ENCODE measurements at regions not wholly inside any gene's neighbourhood (a gene's known extent, or its start where the extent isn't known, plus 50 kb on each side); places are given as distances from the start of the nearest gene placed in this dataset.

DNA sequence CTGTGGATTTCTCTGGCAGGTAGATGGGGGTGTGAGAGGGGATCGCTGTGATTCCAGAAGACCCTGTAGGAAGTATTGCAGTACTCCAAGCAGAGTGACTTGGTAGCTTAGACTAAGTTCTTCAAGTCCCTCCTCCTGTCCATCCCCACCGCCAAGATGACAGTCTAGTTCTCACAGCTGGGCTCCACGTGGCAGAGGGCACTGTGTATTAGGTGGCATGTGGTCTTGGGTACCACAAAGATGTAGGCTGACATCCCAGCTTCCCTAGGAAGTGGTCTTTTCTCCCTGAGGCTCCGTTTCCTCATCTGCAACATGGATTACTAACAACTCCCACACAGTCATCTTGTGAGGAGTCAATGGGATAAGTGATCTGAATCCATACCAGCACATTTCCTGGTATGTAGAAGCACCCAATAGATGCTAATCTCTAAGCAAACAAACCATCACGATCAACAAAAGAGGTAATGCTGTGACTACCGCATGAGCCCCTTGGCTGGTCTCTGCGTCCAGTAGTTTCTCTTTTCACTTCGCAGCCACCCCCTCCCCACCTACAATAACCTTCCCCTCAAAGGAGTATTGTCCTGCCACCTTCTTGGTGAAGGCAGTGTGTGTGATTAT is 349.1 kb upstream of the EEF2KMT start:
- DNase-seq: no peak

DNA sequence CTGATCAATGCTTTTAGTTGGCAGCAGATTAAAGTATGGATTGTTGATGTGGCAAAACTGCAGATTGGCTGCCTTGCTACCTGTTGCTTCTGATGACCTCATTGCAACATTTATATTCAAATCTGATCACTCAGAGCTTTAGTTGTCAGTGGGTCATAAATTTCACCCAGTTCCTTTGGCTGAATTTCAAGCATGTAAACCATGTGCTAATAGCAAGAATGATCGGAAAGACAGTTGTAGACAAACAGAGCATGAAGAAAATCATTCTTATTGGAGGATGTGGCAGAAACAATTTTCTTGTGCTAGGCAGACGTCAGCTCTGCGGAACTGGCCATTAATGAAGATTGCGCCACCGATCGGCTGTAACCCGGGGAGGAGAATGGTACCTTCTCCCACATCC is 346.6 kb upstream of the EEF2KMT start:
- DNase-seq: no peak

GRCh38 chr16:5442986-5443385 is 345.4 kb upstream of the EEF2KMT start:
- no peak for DNase-seq

GRCh38 chr16:5442054-5442453 is 344.5 kb upstream of the EEF2KMT start:
- DNase-seq: no peak

GRCh38 chr16:5438591-5438990 is 341.0 kb upstream of the EEF2KMT start:
- DNase-seq: no peak

DNA sequence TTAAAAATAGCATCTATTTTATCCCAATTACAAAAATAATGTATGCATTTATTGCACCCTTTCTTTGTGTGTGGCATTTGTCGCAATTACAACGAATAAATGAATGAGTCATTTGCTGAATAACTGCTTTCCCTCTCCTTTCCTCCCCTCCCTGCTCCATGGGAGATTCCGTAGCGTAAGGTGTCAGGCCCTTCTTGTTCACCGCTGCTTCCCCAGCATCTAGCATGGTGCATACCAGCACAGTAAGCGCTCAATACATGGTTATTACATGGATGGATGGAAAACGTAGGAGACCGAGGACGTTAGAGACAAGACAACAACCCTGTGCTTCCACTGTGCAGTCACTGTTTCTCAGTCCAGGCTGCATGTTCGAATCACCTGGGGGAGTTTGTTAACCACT is 336.0 kb upstream of the EEF2KMT start:
- no peak for DNase-seq

DNA sequence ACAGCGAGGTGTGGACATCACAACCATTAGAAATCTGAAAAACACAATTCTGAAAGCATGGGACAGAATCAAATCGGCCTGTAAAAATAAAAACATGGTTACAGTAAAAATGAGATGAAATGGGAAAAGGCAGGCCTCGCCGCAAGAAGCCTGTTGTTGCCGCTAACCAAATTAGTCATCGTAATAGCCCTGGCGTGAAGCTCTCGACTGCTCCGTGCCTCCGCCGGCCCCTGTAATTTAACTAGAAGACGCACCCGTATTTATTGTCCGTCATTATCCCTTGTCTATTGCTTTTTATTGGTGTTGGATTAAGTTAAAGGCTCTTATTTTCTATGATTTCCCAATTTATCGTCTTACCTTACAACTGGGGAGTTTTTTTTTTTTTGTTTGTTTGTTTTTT is 334.6 kb upstream of the EEF2KMT start:
- DNase-seq: peak; percentile 80

GRCh38 chr16:5430598-5430997 is 333.0 kb upstream of the EEF2KMT start:
- DNase-seq: no peak

DNA sequence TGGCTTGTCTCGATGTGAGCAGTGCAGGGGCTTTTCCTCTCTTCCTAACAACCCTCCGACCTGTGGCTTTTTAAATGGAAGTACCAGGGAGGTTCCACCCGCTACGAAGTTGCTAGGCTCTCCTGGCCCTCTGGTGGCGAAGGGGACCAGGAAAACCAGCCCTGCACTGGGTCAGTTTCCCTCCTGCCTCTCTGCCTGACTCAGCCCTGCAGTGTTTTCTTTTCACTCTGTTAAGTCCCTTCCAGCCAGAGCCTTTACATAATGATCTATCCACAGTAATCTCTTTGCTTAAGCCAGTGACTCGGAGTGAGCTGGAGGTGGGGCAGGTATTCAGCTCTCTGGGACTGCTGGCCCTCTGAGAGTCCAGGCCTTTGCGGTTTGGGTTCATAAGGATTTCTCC is 331.3 kb upstream of the EEF2KMT start:
- DNase-seq: no peak

- DNase-seq: no peak
Measured at GRCh38 chr16:5427571-5427970, 330.0 kb upstream of the EEF2KMT start.

DNA sequence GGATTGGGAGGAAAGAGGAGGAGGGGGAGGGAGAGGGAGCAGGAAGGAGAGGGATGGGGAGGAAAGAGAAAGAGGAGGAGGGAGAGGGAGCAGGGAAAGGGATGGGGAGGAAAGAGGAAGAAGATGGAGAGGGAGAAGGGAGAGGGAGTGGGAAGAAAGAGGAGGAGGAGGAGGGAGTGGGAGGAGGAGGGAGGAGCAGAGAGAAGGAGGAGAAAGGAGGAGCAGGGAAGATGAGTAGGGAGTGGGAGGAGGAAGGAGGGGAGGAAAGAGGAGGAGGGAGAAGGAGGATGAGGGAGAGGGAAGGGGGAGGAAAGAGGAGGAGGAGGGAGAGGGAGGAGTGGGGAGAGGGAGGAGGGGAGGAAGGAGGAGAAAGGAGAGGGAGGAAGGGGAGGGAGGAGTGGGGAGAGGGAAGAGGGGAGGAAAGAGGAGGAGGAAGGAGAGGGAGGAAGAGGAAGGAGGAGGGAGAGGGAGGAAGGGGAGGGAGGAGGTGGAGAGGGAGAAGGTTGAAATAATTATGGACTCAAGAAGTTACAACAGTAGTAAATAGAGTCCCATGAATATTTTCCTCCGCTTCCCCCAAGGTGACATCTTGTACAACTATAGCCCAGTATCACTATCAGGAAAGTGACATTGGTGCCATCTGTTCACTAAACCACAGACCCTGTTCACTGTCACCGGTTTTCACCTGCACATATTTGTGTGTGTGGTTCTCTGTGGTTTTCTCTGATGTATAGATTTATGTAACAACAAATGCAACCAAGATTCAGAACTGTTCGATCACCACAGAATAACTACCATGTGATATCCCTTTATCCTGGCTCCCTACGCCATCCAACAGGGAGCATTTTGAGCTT is 325.3 kb upstream of the EEF2KMT start:
- no peak for DNase-seq

DNA sequence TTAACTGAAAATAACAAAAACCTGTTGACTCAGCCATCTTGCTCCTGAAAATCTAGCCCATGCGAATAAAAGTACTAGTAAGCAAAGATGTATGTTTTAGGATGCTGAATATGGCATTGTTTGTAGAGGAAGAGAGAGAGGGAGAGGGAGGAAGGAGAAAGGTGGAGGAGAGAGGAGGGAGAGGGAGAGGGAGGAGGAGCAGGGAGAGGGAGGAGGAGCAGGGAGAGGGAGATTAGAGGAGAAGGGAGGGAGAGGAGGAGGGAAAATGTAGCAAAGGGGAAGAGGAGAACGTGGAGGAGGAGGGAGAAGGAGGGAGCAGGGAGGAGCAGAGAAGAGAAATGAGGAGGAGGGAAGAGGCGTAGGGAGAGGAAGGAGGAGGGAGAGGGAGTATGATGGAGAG is 324.5 kb upstream of the EEF2KMT start:
- DNase-seq: no peak

DNA sequence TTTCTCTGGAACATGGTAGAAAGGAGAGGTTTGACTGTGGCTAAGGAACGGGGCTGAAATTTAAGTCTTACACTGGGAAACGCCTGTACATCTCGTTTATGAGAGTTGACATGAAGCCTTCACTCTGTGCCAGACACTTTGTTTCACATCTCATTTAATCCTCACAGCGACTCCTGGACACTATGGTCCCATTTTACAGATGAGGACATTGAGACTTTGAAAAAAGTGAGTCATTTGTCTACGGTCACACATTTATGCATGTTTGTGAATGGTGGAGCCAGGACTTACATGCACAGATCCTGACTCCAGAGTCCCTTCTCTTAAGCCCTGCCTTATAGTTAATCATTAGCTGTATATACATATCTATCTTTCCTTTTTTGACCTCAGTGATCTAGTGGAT is 318.4 kb upstream of the EEF2KMT start:
- DNase-seq: no peak

DNA sequence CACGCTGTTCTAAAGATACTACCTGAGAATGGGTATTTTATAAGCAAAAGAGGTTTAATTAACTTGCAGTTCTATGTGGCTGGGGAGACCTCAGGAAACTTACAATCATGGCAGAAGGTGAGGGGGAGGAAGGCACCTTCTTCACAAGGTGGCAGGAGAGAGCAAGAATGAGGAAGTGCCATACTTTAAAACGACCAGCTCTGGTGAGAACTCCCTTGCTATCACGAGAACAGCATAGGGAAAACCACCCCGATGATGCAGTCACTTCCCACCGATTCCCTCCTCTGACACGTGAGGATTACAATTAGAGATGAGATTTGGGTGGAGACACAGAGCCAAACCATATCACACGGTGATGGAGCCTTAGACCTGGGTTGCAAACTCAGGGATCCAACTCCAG is 317.5 kb upstream of the EEF2KMT start:
- DNase-seq: no peak

DNA sequence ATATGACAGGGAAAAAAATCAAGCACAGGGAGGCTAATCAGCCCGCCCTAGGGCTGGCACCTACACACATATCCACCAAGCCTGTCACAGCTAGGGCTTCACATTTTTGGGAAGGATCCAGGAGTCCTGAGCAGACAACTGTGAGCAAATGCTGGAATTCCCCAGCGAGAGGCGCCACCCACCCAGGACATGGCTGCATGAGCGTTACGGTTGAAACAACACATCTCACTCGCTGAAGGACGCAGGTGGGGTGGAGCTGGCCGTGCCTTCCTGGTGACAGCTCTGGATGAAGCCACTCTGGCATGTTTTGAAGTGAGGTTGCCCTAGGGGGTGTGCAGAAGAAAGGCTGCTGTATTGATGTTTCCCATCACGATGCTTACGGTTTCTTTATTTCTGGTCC is 315.1 kb upstream of the EEF2KMT start:
- DNase-seq: no peak

GRCh38 chr16:5398203-5398602 is 300.6 kb upstream of the EEF2KMT start:
- no peak for DNase-seq

- no peak for DNase-seq
Measured at GRCh38 chr16:5396880-5397279, 299.3 kb upstream of the EEF2KMT start.

GRCh38 chr16:5393070-5393469 is 295.5 kb upstream of the EEF2KMT start:
- no peak for DNase-seq

DNA sequence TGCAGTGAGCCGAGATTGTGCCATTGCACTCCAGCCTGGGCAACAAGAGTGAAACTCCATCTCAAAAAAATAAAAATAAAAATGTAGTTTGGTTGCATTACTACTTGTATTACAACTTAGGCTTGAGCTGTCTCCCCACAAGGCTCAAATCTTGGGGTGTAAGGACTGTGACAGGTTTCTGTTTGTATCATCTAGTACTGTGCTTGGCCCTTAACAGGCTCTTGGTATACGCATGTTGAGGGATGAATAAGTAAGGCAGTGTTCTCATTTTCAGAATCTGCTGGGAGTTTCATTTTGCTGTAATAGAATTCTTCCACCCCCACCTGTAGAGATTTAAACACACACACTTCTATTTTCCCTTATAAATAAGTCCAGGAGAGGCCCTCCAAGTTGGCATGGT is 289.4 kb upstream of the EEF2KMT start:
- no peak for DNase-seq

DNA sequence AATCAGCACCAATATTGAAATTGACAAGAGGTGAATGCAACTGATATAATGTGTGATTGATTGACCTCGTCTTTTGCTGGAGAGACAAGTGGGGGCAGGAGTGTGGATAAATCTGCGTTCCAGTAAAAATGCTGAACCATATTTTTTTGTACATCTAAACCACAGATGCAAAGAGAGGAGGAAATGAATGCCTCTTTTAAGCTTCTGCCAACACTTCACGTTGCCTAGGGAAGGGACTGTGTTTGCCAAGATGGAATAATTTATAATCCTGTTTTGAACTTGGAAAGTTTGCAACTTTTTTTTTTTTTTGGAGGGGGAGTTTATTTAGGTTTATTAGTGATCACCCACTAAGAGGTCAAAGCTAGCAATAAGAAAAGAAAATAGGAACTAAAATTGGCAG is 288.2 kb upstream of the EEF2KMT start:
- DNase-seq: no peak

- DNase-seq: no peak
Measured at GRCh38 chr16:5385115-5385514, 287.5 kb upstream of the EEF2KMT start.

- DNase-seq: no peak
Measured at GRCh38 chr16:5383737-5384136, 286.1 kb upstream of the EEF2KMT start.

DNA sequence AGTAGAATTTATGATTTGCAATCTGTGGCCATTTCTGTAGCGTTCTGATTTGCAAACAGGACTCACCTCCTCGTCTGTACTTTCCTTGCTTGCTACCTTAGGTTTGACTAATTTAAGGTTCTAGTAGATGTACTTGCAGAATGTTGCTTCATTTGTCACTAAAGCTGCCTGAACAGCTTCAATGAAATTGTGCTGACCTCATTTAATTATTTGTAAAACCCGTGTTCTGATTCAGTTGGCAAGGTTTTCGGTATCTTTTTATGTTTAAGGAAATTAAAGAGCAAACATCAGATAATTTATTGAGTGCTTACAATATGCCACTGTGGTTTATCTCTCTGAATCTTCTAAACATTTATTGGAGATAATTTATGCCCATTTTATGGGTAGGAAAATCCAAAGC is 284.9 kb upstream of the EEF2KMT start:
- DNase-seq: no peak

- DNase-seq: no peak
Measured at GRCh38 chr16:5381481-5381880, 283.9 kb upstream of the EEF2KMT start.

GRCh38 chr16:5379954-5380353 is 282.4 kb upstream of the EEF2KMT start:
- DNase-seq: no peak

Data from NCI-H2227 treated with DMSO at 0.1 percent for 48 hours (cell line).